ENCODE measurements at regions not wholly inside any gene's neighbourhood (a gene's known extent, or its start where the extent isn't known, plus 50 kb on each side); places are given as distances from the start of the nearest gene placed in this dataset.
A peak's percentile ranks its signal among the peaks of the same experiment; 100 is the strongest.

DNA sequence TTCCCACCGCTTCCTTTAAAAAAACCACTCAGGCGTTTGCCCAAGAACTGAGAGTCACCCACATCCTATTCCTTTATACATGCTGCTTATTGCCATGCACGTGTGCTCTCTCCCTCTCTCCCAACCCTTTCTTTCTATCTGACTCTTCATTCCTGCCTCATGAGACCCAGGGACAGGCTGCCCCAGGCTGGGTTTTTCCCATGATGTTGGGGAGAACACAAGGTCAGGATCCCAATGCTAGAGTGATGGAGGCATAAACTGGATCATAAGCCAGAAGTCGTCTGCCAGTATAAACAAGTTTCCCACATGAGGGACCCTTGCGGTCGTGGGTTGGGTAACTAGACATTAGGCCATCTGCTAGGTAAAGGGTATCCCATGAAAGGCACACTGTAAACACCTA is 64.9 kb downstream of the CD2 start:
- peaks cover 49% of the 10 kb centered on the region for H3K4me1 Mint-ChIP-seq
- no peaks in the 10 kb centered on the region for H3K27me3 Mint-ChIP-seq
- ATAC-seq (no peak), DNase-seq (no peak)
- peaks cover 2 to 3% of the 10 kb centered on the region in 2 donors for H3K9me3 Mint-ChIP-seq
- no peak overlapping the region for H3K4me3 Mint-ChIP-seq
- H3K27ac Mint-ChIP-seq = peak overlapping the region in 1 of 2 donors; percentile 87

DNA sequence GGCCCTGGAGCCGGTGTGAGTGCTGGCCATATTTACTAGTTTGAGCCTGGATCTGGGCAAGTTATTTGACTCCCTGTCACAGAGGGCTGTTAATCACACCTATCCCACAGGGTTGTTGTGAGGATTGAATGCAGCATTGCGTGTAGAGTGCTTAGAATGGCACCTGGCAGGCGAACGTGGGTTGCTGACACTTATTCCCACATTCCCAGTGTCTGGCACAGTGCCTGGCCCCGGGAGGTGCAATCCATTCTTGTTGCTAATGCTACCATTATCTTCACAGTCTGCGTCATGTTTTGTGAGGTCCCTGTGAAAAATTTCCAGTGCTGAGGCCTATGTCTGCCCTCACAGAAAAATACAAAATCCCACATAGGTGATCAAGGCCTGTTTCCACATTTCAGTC is 66.1 kb downstream of the CD2 start:
- no peak for ATAC-seq
- H3K4me3 Mint-ChIP-seq = no peak overlapping the region
- H3K9me3 Mint-ChIP-seq = no peaks in the 10 kb centered on the region
- H3K4me1 Mint-ChIP-seq = peaks cover 48% of the 10 kb centered on the region
- H3K27ac Mint-ChIP-seq = no peak overlapping the region
- DNase-seq = no peak
- H3K27me3 Mint-ChIP-seq = no peaks in the 10 kb centered on the region

DNA sequence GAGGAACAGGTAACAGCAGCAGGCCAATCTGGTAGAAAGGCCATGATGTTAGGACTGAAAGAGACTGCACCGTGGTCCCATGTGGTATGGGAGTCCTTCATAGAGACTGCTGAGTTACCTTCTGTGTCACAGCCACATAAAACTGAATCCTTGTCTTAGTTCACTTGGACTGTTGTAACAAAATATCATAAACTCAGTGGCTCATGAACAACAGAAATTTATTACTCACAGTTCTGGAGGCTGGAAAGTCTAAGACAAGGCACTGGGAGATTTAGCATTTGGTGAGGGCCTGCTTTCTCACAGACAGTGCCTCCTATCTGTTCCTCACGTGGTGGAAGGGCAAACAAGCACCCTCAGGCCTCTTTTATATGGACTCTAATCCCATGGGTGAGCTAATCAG is 67.5 kb downstream of the CD2 start:
- Mint-ChIP-seq H3K27me3 (no peaks in the 10 kb centered on the region), H3K27ac (no peak overlapping the region), H3K4me3 (no peak overlapping the region), H3K4me1 (peaks cover 53% of the 10 kb centered on the region), H3K9me3 (no peaks in the 10 kb centered on the region)
- no peak for DNase-seq
- ATAC-seq = no peak

DNA sequence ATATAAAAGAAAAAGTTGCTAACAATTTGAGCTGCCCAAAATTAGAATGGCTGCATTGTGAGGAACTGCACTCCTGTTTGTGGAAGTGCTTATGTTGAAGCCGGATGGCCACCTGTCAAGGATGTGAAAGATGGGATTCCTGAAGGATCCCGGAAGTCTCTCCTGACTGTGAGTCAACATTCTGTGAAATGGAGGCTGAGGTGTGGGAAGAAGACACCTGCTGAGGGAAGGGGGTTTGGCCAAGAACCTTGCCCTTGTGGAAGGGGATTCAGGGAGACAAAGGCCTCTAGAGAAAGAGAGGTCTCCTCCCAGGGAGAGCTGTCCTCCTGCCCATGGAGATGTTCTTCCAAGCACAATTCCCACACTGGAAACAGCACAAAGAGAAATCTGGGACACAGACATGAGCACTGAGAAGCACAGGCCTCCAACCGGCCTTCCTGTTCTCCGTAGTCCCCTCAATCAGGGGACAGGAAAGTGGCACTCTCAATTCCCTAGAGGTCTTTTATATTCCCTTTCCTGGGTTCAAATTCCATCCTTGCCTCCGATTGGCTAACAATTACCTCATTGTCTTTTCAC is 70.5 kb downstream of the CD2 start:
- H3K4me3 Mint-ChIP-seq = peak overlapping the region in 1 of 2 donors; percentile 85
- ATAC-seq = no peak
- peaks cover 4 to 7% of the 10 kb centered on the region in 2 donors for H3K9me3 Mint-ChIP-seq
- H3K27me3 Mint-ChIP-seq = no peaks in the 10 kb centered on the region
- no peak overlapping the region for H3K27ac Mint-ChIP-seq
- DNase-seq = no peak
- H3K4me1 Mint-ChIP-seq = peaks cover 53% of the 10 kb centered on the region

DNA sequence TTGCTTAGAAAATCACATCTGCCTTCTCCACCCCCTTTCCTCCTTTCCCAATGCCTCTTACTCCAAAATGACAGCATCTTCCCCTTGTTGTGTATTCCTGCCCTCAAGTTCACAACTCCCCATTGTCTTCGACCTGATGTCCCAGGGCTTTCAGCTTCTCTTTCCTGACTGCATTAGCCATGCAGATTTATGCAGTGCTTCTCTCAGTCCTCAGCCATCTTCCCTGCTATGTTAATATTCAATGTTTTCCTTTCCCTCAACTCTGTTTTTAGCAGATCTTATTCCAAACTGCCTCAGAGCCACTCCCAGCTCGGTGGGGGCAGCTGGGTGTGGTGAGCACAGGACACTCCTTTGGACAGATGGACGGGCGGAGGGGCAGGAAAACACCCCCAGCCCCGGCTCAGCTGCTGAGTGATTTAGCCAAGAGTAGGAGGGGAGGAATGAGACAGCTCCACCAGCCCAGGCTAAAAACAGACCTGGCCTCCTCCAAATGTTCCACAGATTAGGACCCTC is 71.0 kb downstream of the CD2 start:
- peaks cover 53% of the 10 kb centered on the region for H3K4me1 Mint-ChIP-seq
- ATAC-seq (no peak), DNase-seq (no peak)
- H3K27me3 Mint-ChIP-seq = no peaks in the 10 kb centered on the region
- peak overlapping the region; percentile 79 to 85 for H3K4me3 Mint-ChIP-seq
- H3K9me3 Mint-ChIP-seq = peaks cover 4 to 7% of the 10 kb centered on the region in 2 donors
- peak overlapping the region in 1 of 2 donors; percentile 97 for H3K27ac Mint-ChIP-seq

DNA sequence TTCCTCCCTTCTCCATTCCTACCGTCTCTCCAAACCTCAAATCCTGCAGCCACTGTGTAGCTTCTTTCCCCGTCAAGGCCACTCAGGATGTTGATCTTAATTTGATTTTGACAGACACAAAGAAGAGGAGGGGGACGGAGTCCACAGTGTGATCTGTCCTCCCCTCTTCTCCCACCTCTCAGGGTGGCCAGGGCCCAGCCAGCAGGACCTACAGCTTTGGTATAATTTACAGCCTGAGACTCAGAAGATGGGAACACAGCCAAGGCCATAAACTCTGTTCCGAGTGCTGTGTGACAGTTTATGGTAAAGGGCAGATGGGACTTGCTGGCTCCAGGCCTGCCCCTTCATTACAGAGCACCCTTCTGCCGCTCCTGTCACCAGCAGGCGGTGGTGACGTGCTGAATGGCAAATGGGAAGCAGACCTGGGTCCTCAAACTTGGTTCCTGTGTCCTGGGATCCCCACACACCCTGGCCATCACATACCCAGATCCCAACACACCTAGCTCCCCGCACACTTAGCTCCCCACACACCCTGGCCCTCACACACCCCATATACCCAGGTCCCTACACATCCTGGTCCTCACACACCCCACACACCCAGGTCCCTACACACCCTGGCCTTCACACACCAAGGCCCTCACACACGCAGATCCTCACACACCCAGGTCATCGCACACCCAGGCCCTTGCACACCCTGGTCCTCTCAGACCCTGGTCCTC is 71.6 kb downstream of the CD2 start:
- peaks cover 4 to 7% of the 10 kb centered on the region in 2 donors for H3K9me3 Mint-ChIP-seq
- DNase-seq (no peak), ATAC-seq (no peak)
- peak overlapping the region; percentile 97 for H3K27ac Mint-ChIP-seq
- no peaks in the 10 kb centered on the region for H3K27me3 Mint-ChIP-seq
- peaks cover 53% of the 10 kb centered on the region for H3K4me1 Mint-ChIP-seq
- H3K4me3 Mint-ChIP-seq = peak overlapping the region; percentile 79 to 85

DNA sequence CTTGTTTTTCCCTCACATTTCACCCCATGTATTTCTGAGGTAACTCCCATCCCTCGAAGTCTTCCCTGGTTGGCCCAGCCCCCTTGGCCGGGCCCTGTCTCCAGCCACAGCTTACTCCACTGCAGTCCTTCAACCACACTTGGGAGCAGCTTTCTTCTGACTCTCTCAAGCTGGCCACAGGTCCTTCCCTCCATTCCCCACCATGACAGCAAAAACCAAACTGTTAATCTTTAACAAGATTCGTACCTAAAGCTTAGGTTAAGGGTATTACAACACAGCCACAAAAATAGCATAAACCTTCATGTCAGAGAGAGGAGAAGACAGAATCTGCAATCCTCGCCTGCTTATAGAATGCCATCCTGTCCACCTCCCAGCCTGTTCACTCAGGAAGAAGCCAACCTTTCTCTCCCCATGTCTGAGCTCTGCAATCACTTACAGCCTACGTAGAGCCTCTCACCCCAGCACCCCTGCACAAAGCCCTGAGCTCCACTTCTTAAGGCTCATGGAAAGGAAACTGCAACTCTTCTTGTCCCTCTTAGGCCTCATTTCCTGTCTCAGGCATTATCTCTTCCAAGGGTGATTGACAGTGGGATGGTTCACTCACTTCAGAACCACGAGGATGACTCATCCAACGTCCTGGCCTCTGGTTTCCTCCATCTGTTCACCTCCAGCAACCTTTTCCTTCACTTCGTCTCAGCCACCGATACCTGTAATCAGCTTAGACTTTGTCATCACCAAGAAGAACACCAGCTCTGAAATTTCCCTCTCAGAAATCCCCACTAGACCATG is 72.8 kb downstream of the CD2 start:
- peak overlapping the region; percentile 97 for H3K27ac Mint-ChIP-seq
- H3K27me3 Mint-ChIP-seq = no peaks in the 10 kb centered on the region
- DNase-seq = peak; percentile 70 to 91
- H3K4me3 Mint-ChIP-seq = peak overlapping the region; percentile 79 to 85
- H3K9me3 Mint-ChIP-seq = peaks cover 4 to 7% of the 10 kb centered on the region in 2 donors
- peaks cover 53% of the 10 kb centered on the region for H3K4me1 Mint-ChIP-seq
- ATAC-seq = peak; percentile 97

DNA sequence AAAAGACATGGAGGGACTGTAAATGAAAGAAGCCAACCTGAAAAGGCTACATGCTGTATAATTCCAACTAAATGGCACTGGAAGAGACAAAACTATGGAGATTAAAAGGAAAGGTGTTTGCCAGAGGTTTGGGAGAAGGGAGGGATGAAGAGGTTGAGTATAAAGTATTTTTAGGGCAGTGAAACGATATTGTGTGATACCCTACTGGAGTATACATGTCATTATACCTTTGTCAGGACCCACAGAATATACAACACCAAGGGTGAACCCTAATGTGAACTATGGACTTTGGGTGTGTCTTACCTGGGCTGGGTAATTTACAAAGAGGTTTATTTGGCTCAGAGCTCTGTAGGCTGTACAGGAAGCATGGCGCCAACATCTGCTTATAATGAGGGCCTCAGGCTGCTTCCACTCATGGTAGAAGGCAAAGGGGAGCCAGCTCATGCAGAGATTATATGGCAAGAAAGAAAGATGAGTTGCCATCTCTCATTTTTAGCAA is 73.4 kb downstream of the CD2 start:
- H3K4me1 Mint-ChIP-seq = peaks cover 53% of the 10 kb centered on the region
- no peaks in the 10 kb centered on the region for H3K27me3 Mint-ChIP-seq
- H3K9me3 Mint-ChIP-seq = peaks cover 4 to 7% of the 10 kb centered on the region in 2 donors
- peak overlapping the region; percentile 79 to 85 for H3K4me3 Mint-ChIP-seq
- H3K27ac Mint-ChIP-seq = peak overlapping the region; percentile 97
- ATAC-seq (peak; percentile 41), DNase-seq (no peak)

DNA sequence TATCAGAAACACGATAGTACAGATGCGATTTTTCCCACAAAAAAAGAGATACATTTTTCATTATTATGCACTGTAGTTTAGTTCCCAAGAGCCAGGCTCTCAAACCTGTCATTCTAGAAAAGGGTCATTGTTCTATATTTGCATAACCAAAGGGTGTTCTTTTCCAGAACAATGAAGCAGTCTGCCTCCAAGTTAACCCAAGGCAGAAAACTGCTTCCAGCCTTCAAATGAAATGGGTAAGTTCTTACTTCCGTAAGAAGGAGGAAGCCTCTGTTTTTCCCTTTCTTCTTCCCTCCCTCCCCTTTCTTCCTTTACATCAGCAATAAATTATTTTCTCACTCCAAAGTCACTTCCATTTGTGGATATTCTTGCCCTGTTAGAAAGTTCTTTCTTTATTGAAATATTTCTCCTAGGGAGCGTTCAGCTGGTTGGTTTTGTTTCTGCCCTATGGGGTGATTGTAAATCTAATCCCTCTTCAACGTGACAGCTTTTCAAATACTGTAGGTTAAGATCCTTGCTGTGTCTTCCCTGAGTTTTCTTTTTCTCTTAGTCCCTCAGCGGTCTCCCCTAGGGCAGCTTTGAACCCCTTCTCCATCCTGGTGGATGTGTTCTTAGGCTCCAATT is 77.3 kb upstream of the PTGFRN start:
- DNase-seq (no peak), ATAC-seq (no peak)
- Mint-ChIP-seq H3K27ac (no peak overlapping the region), H3K4me3 (no peak overlapping the region), H3K27me3 (no peaks in the 10 kb centered on the region), H3K9me3 (peaks cover 10 to 12% of the 10 kb centered on the region in 2 donors), H3K4me1 (peaks cover 37% of the 10 kb centered on the region)

DNA sequence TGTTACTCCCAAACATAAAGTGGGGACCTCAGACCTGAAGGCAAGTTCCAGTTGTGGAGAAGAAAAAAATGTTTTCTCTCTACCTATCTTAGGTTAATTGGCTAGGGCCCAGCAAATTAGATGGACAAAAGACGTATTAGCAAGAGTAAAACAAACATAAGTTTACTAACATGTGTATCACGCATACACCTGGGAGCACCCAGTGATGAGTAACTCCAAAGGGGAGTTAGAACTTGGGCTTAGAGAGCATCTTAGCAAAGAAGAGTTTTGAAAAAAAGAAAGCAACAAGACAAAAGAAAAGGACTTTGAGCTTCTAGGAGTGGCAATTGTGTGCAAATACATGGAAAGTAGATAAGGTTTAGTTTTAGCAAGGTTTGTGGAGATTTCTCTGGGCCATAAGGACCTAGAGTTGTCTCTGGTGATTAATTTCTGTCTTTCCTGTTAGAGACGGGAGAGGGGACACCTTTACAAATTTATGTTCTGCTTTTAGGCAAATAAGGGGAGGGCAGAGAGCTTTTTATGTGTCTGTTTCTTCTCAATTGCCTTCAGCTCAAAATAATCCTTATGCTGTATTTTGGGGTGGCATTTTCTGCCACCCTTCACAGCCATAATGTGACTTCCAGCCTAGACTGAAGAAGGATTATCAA is 76.7 kb upstream of the PTGFRN start:
- H3K27ac Mint-ChIP-seq = peak overlapping the region in 1 of 2 donors; percentile 7
- DNase-seq (no peak), ATAC-seq (no peak)
- H3K9me3 Mint-ChIP-seq = peaks cover 7 to 14% of the 10 kb centered on the region in 2 donors
- peaks cover 30% of the 10 kb centered on the region for H3K4me1 Mint-ChIP-seq
- H3K4me3 Mint-ChIP-seq = no peak overlapping the region
- H3K27me3 Mint-ChIP-seq = no peaks in the 10 kb centered on the region

DNA sequence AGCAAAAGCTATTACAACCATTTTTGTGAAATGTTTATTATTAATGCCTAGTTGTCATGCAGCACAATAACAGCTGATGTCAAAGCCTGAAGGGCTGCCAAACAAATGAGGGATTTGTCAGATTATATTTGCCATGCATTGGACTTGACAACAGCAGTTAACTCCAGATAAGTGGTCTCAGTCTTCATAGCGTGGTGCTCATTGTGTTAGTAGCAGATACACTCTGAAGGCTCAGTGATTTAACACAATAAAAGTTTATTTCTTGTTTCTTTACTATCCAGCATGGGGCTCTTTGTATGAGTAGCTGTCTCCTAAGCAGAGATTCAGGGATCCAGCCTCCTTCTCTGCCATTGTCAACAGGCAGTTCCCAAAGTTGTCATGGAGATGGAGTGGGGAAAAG is 76.0 kb upstream of the PTGFRN start:
- no peaks in the 10 kb centered on the region for H3K27me3 Mint-ChIP-seq
- ATAC-seq (no peak), DNase-seq (no peak)
- no peak overlapping the region for H3K4me3 Mint-ChIP-seq
- H3K9me3 Mint-ChIP-seq = peaks cover 13 to 21% of the 10 kb centered on the region in 2 donors
- H3K4me1 Mint-ChIP-seq = peaks cover 24% of the 10 kb centered on the region
- H3K27ac Mint-ChIP-seq = no peak overlapping the region

DNA sequence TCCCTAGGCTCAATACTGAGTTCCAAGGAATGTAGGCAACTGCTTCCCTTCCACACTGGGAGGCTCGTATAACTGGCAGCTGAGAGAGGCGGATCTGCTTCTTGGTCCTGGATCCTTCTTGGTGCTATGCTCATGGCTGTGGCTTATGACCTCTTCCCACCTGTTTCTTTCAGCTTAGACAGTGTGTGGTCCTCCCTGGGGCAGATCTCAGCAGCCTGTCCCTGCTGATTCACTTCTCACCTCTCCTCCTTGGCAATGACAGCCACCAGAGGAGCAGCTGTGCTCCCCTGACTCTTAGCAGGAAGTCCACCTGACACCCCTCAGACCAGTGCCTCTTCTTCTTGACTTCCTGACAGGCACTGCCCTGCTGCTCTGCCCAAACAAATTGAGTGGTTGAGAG is 75.1 kb upstream of the PTGFRN start:
- no peak for DNase-seq
- no peak overlapping the region for H3K4me3 Mint-ChIP-seq
- H3K27ac Mint-ChIP-seq = no peak overlapping the region
- peaks cover 16 to 22% of the 10 kb centered on the region in 2 donors for H3K9me3 Mint-ChIP-seq
- peak; percentile 49 for ATAC-seq
- H3K27me3 Mint-ChIP-seq = no peaks in the 10 kb centered on the region
- H3K4me1 Mint-ChIP-seq = peaks cover 17% of the 10 kb centered on the region

DNA sequence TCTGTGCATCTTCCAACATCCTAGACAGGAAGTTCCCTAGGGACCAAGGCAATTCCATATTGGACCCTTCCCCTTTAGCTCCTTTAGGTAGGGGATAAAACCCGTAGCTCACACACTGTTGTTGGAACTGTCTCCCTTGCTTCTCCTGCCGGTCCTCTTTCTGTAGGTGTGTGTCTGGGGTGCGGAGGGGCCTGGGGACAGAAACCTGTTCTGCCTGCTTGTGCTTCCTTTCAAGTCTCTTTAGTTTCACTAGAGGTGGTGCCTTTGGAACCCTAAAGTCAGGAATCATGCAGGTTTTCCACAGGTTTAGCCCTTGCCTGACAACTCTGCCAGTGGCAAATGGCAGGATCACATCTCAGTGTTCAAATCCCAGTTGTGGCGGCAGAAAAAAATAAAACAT is 74.6 kb upstream of the PTGFRN start:
- no peak for ATAC-seq
- Mint-ChIP-seq H3K9me3 (peaks cover 16 to 22% of the 10 kb centered on the region in 2 donors), H3K4me3 (no peak overlapping the region), H3K27me3 (no peaks in the 10 kb centered on the region), H3K27ac (no peak overlapping the region), H3K4me1 (peaks cover 17% of the 10 kb centered on the region)
- no peak for DNase-seq

DNA sequence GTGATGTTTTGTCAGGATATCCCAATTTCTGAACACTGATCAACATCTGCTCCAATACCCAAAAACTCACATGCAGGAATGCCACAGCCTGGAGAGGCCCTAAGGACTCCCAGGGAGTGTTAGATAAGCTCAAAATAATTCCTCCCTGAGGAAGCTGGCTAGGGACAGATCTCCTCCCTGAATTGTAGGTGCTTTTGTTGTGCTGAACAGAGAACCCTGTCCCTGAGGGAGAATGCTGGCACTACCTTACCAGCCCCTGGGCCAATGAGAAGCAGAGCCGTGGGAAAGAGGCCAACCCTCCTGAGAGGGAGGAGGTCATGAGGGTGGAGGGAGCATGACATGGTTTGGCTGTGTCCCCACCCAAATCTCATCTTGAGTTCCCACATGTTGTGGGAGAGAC is 73.6 kb upstream of the PTGFRN start:
- no peak for ATAC-seq
- Mint-ChIP-seq H3K9me3 (peaks cover 16 to 22% of the 10 kb centered on the region in 2 donors), H3K27ac (no peak overlapping the region), H3K4me1 (peaks cover 17% of the 10 kb centered on the region), H3K27me3 (no peaks in the 10 kb centered on the region), H3K4me3 (no peak overlapping the region)
- DNase-seq = no peak
